K562 (cell line): ENCODE measurements at regions not wholly inside any gene's neighbourhood (a gene's known extent, or its start where the extent isn't known, plus 50 kb on each side); places are given as distances from the start of the nearest gene placed in this dataset.

ENCODE experiments used
- HCFC1 ChIP-seq: IDR thresholded peaks from 2 replicates; pipeline ENCODE4 v1.6.1; 2012; ENCODE audit warnings: low read depth, low read length, improper control_type of control experiment
- LCOR ChIP-seq: sonication (generic); formaldehyde crosslinking; IDR thresholded peaks from 2 replicates; pipeline ENCODE4 v1.8.0; 2022; ENCODE audit warnings: mild to moderate bottlenecking, missing genetic modification reagents
- MTF1 ChIP-seq: fragments of 250-450 bp; sonication (Bioruptor Pico); IDR thresholded peaks from 2 replicates; pipeline ENCODE4 v1.9.0; 2021; ENCODE audit warnings: moderate library complexity, mild to moderate bottlenecking, inconsistent platforms, borderline replicate concordance
- MYC ChIP-seq, 2 experiments: fragments of 250-450 bp in 1 of 2; sonication (Bioruptor Pico) in 1 of 2; IDR thresholded peaks; 2 replicates each; pipeline versions ENCODE4 v1.5.1 to v1.6.1; 2012 to 2021; ENCODE audit warnings: low read depth in 2 of 2, borderline replicate concordance in 1 of 2, improper control_type of control experiment in 1 of 2, low read length in 1 of 2, mild to moderate bottlenecking in 1 of 2, moderate library complexity in 1 of 2
- POLR2A ChIP-seq: fragments of 450-650 bp; conservative IDR thresholded peaks from 2 replicates; pipeline ENCODE4 v1.6.1; 2016
- RBBP5 ChIP-seq: fragments of 200-600 bp; sonication (generic); IDR thresholded peaks from 2 replicates; pipeline ENCODE4 v1.6.1; 2012; ENCODE audit warnings: borderline replicate concordance, mild to moderate bottlenecking, low read length, control low read depth, inconsistent platforms; ENCODE audit not compliant: insufficient read depth, poor library complexity, severe bottlenecking
- RBM39 ChIP-seq: fragments of 200-400 bp; formaldehyde crosslinking; optimal IDR thresholded peaks from 2 replicates; pipeline ENCODE3; 2018; ENCODE audit warnings: low read depth, low read length
- SIN3A ChIP-seq, 2 experiments: fragments of 150-350 bp in 1 of 2; IDR thresholded peaks; 2 replicates each; pipeline ENCODE4 v1.6.1; 2011 to 2016; ENCODE audit warnings: borderline replicate concordance in 2 of 2, low read depth in 2 of 2, low read length in 2 of 2, mild to moderate bottlenecking in 2 of 2, moderate library complexity in 2 of 2; ENCODE audit not compliant: control insufficient read depth in 1 of 2
- SREBF2 ChIP-seq: sonication (generic); formaldehyde crosslinking; IDR thresholded peaks from 2 replicates; pipeline ENCODE4 v1.4.0; 2020; ENCODE audit warnings: mild to moderate bottlenecking, missing genetic modification reagents
- ZBED1 ChIP-seq: IDR thresholded peaks from 2 replicates; pipeline ENCODE4 v1.6.1; 2014
- ZNF431 ChIP-seq: sonication (generic); formaldehyde crosslinking; IDR thresholded peaks from 2 replicates; pipeline ENCODE4 v1.8.0; 2022; ENCODE audit warnings: mild to moderate bottlenecking, missing genetic modification reagents
- TF ChIP-seq, protein P1 (sequence below), 3 experiments: IDR thresholded peaks in 2 of 3; conservative IDR thresholded peaks in 1 of 3; 2 replicates each; pipeline ENCODE4 v1.5.1; 2011 to 2012; ENCODE audit warnings: low read length in 3 of 3, mild to moderate bottlenecking in 3 of 3, control low read depth in 2 of 3, improper control_type of control experiment in 1 of 3, inconsistent platforms in 1 of 3, low read depth in 1 of 3, mixed read lengths in 1 of 3, moderate library complexity in 1 of 3; ENCODE audit not compliant: insufficient read depth in 2 of 3
- TF ChIP-seq, protein P2 (sequence below): fragments of 250-450 bp; sonication (Bioruptor Pico); IDR thresholded peaks from 2 replicates; pipeline ENCODE4 v1.9.0; 2021; ENCODE audit warnings: mild to moderate bottlenecking, inconsistent platforms
- TF ChIP-seq, protein P3 (sequence below): fragments of 250-450 bp; sonication (Bioruptor Pico); IDR thresholded peaks from 2 replicates; pipeline ENCODE4 v1.8.0; 2021; ENCODE audit warnings: moderate library complexity, mild to moderate bottlenecking, inconsistent platforms

DNA sequence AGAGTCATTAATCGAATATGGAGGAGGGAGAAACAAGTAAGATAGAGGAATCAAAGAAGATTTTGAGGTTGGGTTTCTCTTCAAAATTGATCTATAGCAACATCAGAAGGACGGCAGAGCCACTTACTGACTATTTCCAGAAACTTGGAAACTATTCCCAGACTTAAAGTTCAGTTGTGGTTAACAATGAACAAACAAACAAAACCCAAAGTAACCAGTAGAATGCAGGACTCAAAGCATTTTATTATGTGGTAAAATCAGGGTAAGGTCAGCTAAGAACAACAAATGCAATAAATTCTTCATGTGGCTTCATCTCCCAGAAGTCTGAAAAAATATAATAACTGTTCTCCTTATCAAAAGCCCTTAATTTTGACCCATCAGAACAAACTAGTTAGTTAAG, 54.9 kb upstream of the OSMR start:
- TF ChIP-seq LCOR (CRISPR knock-in tag) (no peak), RBM39 (no peak), MTF1 (no peak), ZNF431 (CRISPR knock-in tag) (no peak), SIN3A (IDR thresholded peaks at IDR 0.05; ENCODE audit: borderline replicate concordance in 2 of 2, control insufficient read depth in 1 of 2, low read depth in 2 of 2, low read length in 2 of 2) (no peak), SREBF2 (no peak), RBBP5 (no peak), HCFC1 (no peak), ZBED1 (no peak), POLR2A (no peak), MYC (IDR thresholded peaks at IDR 0.05; ENCODE audit: low read depth, low read length) (no peak), MYC (CRISPR knock-in tag; IDR thresholded peaks at IDR 0.05; ENCODE audit: borderline replicate concordance, low read depth) (no peak)
- TF ChIP-seq, protein P1, sequence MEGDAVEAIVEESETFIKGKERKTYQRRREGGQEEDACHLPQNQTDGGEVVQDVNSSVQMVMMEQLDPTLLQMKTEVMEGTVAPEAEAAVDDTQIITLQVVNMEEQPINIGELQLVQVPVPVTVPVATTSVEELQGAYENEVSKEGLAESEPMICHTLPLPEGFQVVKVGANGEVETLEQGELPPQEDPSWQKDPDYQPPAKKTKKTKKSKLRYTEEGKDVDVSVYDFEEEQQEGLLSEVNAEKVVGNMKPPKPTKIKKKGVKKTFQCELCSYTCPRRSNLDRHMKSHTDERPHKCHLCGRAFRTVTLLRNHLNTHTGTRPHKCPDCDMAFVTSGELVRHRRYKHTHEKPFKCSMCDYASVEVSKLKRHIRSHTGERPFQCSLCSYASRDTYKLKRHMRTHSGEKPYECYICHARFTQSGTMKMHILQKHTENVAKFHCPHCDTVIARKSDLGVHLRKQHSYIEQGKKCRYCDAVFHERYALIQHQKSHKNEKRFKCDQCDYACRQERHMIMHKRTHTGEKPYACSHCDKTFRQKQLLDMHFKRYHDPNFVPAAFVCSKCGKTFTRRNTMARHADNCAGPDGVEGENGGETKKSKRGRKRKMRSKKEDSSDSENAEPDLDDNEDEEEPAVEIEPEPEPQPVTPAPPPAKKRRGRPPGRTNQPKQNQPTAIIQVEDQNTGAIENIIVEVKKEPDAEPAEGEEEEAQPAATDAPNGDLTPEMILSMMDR (IDR thresholded peaks at IDR 0.05 in 2 of 3, conservative IDR thresholded peaks at IDR 0.05 in 1 of 3; ENCODE audit: insufficient read depth in 2 of 3, low read depth in 1 of 3, low read length in 3 of 3): no peak
- TF ChIP-seq, protein P2, sequence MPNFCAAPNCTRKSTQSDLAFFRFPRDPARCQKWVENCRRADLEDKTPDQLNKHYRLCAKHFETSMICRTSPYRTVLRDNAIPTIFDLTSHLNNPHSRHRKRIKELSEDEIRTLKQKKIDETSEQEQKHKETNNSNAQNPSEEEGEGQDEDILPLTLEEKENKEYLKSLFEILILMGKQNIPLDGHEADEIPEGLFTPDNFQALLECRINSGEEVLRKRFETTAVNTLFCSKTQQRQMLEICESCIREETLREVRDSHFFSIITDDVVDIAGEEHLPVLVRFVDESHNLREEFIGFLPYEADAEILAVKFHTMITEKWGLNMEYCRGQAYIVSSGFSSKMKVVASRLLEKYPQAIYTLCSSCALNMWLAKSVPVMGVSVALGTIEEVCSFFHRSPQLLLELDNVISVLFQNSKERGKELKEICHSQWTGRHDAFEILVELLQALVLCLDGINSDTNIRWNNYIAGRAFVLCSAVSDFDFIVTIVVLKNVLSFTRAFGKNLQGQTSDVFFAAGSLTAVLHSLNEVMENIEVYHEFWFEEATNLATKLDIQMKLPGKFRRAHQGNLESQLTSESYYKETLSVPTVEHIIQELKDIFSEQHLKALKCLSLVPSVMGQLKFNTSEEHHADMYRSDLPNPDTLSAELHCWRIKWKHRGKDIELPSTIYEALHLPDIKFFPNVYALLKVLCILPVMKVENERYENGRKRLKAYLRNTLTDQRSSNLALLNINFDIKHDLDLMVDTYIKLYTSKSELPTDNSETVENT (CRISPR knock-in tag): no peak
- TF ChIP-seq, protein P3, sequence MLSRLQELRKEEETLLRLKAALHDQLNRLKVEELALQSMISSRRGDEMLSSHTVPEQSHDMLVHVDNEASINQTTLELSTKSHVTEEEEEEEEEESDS: no peak
